ENCODE measurements at regions not wholly inside any gene's neighbourhood (a gene's known extent, or its start where the extent isn't known, plus 50 kb on each side); places are given as distances from the start of the nearest gene placed in this dataset.

- no peaks in the 10 kb centered on the region for H3K9me3 ChIP-seq (ENCODE audit: insufficient read depth, low read length)
- no peak for TF ChIP-seq SUZ12 (IDR thresholded peaks at IDR 0.05; ENCODE audit: extremely low read depth, insufficient read depth, insufficient read length)
- TF ChIP-seq YY1 (IDR thresholded peaks at IDR 0.05; ENCODE audit: insufficient read depth, insufficient read length): no peak
- TF ChIP-seq ZNF274 (IDR thresholded peaks at IDR 0.05; ENCODE audit: low read depth, low read length): no peak
- H3K4me3 ChIP-seq (ENCODE audit: insufficient read length, low read depth): no peak overlapping the region
- H3K4me1 ChIP-seq (ENCODE audit: insufficient read depth, insufficient read length): peaks cover 3% of the 10 kb centered on the region
- H3K9ac ChIP-seq (ENCODE audit: insufficient read length, low read depth): no peak overlapping the region
- H3K27me3 ChIP-seq (ENCODE audit: insufficient read depth, insufficient read length): no peaks in the 10 kb centered on the region
- H3K36me3 ChIP-seq (ENCODE audit: insufficient read depth, insufficient read length, low read length): no peaks in the 10 kb centered on the region
- DNase-seq (ENCODE audit: low read depth, low spot score): no peak
These were observed 195.7 kb upstream of the FANCL start for GRCh38 chr2:58436872-58437271.

DNA sequence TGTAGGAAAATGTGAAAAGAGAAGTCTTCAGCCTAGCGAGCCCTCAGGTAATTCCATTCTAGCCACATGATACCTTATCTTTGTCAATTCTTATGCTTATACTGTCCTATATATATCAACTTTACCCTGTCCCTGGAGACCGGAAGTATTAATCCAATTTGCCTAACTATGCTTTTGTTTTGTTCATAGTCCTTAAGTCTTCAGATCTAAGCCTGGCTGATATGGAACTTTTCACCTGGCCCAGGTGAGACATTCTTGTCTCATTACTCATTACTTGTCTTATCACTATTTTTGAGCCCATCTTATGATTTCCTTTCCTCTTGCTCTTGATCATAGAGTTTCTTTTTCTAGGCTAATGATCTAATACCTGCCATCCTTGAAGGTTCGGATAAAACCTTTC is 194.1 kb upstream of the FANCL start:
- H3K36me3 ChIP-seq (ENCODE audit: insufficient read depth, insufficient read length, low read length): no peaks in the 10 kb centered on the region
- TF ChIP-seq YY1 (IDR thresholded peaks at IDR 0.05; ENCODE audit: insufficient read depth, insufficient read length) (no peak), ZNF274 (IDR thresholded peaks at IDR 0.05; ENCODE audit: low read depth, low read length) (no peak), SUZ12 (IDR thresholded peaks at IDR 0.05; ENCODE audit: extremely low read depth, insufficient read depth, insufficient read length) (no peak)
- no peak for DNase-seq (ENCODE audit: low read depth, low spot score)
- no peak overlapping the region for H3K4me3 ChIP-seq (ENCODE audit: insufficient read length, low read depth)
- peaks cover 3% of the 10 kb centered on the region for H3K4me1 ChIP-seq (ENCODE audit: insufficient read depth, insufficient read length)
- H3K27me3 ChIP-seq (ENCODE audit: insufficient read depth, insufficient read length): no peaks in the 10 kb centered on the region
- H3K9me3 ChIP-seq (ENCODE audit: insufficient read depth, low read length): no peaks in the 10 kb centered on the region
- H3K9ac ChIP-seq (ENCODE audit: insufficient read length, low read depth): no peak overlapping the region

DNA sequence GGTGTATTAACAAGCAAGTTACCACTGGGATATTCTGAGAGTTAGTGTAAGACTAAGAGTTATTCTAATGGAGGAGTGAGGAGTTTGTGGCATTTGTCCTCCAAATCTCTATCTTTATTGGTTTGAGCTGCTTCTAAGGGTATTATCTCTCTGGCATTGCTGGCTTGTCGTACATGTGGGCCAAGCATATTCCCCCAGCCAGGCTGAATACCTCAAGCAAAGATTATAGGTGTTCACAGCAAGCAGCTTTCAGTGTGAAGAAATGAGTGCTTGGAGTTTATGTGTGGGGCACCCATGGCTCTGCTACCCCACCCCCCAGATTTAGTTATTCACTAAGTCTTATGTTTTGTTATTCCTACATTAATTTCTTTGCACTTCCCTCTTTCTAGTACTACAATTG is 193.6 kb upstream of the FANCL start:
- no peaks in the 10 kb centered on the region for H3K36me3 ChIP-seq (ENCODE audit: insufficient read depth, insufficient read length, low read length)
- H3K4me3 ChIP-seq (ENCODE audit: insufficient read length, low read depth): no peak overlapping the region
- H3K9ac ChIP-seq (ENCODE audit: insufficient read length, low read depth): no peak overlapping the region
- no peak for TF ChIP-seq YY1 (IDR thresholded peaks at IDR 0.05; ENCODE audit: insufficient read depth, insufficient read length)
- no peak for TF ChIP-seq ZNF274 (IDR thresholded peaks at IDR 0.05; ENCODE audit: low read depth, low read length)
- no peak for TF ChIP-seq SUZ12 (IDR thresholded peaks at IDR 0.05; ENCODE audit: extremely low read depth, insufficient read depth, insufficient read length)
- DNase-seq (ENCODE audit: low read depth, low spot score): no peak
- no peaks in the 10 kb centered on the region for H3K9me3 ChIP-seq (ENCODE audit: insufficient read depth, low read length)
- H3K27me3 ChIP-seq (ENCODE audit: insufficient read depth, insufficient read length): no peaks in the 10 kb centered on the region
- H3K4me1 ChIP-seq (ENCODE audit: insufficient read depth, insufficient read length): peaks cover 3% of the 10 kb centered on the region

DNA sequence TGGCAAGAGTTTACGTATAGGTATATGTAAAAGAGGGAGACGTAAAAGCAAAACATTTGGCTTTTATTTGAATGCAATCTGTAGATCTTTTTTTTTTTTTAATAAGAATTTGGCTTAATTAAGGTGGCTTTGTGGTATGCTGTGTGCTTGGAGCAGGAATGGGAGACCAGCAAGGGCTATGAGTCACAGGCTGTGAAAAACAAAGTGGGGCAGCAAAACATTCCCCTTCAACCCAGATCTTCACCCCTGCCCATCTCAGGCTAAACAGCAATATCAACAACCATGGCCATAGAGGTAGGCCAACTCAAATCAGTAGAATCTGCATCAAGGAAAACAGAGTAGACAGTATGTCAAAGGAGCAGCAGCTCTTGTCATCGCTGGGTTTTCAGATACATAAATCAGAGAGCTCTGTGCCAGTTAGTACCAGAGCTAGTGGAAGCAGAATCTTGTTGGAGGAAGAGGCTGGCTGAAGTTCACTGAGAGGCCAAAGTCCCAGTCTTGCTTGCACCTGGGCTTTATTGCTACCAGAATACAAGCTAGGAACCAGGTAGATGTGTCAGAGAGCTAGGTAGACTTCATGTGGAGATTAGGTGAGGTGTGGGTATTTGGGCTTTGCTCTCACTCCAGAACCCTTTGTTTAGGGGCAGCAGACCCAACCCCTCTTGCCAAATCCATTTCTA is 191.5 kb upstream of the FANCL start:
- H3K27me3 ChIP-seq (ENCODE audit: insufficient read depth, insufficient read length): no peaks in the 10 kb centered on the region
- no peak overlapping the region for H3K4me3 ChIP-seq (ENCODE audit: insufficient read length, low read depth)
- TF ChIP-seq YY1 (IDR thresholded peaks at IDR 0.05; ENCODE audit: insufficient read depth, insufficient read length) (no peak), ZNF274 (IDR thresholded peaks at IDR 0.05; ENCODE audit: low read depth, low read length) (no peak), SUZ12 (IDR thresholded peaks at IDR 0.05; ENCODE audit: extremely low read depth, insufficient read depth, insufficient read length) (no peak)
- no peak overlapping the region for H3K9ac ChIP-seq (ENCODE audit: insufficient read length, low read depth)
- H3K4me1 ChIP-seq (ENCODE audit: insufficient read depth, insufficient read length): peaks cover 3% of the 10 kb centered on the region
- peak; percentile 5 for DNase-seq (ENCODE audit: low read depth, low spot score)
- no peaks in the 10 kb centered on the region for H3K9me3 ChIP-seq (ENCODE audit: insufficient read depth, low read length)
- no peaks in the 10 kb centered on the region for H3K36me3 ChIP-seq (ENCODE audit: insufficient read depth, insufficient read length, low read length)

DNA sequence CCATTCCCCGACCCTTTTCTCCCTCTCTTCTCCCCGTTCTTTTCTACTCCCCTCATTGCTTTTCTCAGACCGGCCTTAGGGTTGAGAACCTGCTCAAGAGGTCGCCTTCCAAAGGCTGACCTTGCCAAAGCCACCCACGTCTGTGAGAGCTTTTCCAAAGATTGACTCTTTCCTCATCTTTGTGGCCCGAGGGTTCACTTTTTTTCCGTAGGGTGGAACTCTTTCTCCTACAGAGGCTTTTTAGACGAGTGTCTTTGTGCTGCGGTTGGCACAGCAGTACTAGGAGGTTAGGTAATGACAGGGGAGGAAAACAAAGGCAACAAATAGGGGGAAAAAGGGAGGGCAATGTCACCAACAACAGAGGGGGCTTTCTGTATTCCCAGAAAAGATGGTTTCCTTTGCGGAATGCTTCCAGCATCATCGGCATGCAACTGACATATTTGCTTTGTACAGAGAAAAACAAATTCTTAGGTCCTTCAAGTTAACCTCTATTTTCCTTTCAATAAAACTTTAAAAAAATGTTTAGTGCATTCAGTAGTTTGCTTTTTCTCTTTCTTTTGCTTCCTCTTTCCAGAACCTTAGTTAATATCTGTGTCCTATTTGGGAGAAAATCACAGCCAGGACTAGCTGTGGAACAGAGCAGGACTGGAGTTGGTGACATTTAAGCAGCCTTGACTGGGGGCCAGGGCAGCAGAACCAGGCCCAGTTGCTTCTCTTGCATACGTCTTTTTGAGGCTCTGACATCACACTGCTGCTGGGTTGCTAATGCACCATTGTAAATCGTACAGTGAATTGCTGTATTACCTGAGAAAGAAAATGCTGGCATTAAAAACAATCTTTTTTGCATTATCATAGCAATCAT is 188.1 kb upstream of the FANCL start:
- DNase-seq (ENCODE audit: low read depth, low spot score): peak; percentile 16
- peaks cover 3% of the 10 kb centered on the region for H3K4me1 ChIP-seq (ENCODE audit: insufficient read depth, insufficient read length)
- no peaks in the 10 kb centered on the region for H3K9me3 ChIP-seq (ENCODE audit: insufficient read depth, low read length)
- no peak for TF ChIP-seq ZNF274 (IDR thresholded peaks at IDR 0.05; ENCODE audit: low read depth, low read length)
- no peak for TF ChIP-seq YY1 (IDR thresholded peaks at IDR 0.05; ENCODE audit: insufficient read depth, insufficient read length)
- no peak for TF ChIP-seq SUZ12 (IDR thresholded peaks at IDR 0.05; ENCODE audit: extremely low read depth, insufficient read depth, insufficient read length)
- no peaks in the 10 kb centered on the region for H3K36me3 ChIP-seq (ENCODE audit: insufficient read depth, insufficient read length, low read length)
- H3K4me3 ChIP-seq (ENCODE audit: insufficient read length, low read depth): peak overlapping the region; percentile 50
- no peaks in the 10 kb centered on the region for H3K27me3 ChIP-seq (ENCODE audit: insufficient read depth, insufficient read length)
- H3K9ac ChIP-seq (ENCODE audit: insufficient read length, low read depth): peak overlapping the region; percentile 76

DNA sequence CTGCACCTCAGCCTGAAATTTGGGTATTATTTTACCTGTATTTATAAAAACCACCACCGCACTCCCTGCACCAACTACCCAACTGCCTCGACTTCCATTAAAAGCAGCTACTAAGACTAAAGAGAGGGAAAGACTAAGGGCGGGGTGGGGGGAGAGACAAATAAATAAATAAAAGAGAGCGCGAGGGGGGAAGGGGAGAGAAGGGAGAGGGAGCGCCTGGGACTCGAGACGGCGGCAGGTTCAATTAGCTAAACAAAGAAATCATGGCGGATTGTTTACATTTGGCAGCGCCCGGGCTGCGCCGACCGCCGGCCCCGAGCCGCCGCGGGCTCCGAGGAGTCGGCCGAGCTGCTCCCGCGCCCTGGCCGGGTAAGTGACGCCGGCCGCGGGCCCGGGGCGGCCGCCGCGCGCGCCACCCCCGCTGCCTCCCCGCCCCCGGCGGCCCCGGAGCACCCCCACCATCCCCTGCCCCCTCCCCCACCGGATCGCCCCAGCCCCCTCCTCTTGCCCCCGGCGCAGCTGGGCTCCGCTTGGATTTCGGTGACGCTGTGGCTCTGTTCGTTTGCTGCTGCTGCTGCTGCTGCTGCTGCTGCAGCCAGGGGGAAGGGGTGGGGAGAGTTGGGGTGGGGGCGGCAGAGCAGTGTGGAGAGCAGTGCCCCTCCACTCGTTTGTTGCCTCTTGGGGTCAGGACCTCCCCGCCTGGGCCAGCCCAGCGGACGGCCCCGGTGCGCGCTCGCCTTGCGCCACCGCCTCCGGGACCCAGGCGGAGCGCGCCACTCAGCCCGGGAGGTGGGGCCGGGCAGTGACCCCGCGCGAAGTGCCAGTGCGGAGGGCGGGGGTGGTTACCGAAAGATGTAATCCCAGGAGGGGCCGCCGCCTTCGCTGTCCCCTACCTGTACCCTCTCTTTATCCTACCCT is 187.2 kb upstream of the FANCL start:
- peak; percentile 47 for DNase-seq (ENCODE audit: low read depth, low spot score)

More for the DNA sequence above, 187.2 kb upstream of the FANCL start:
- Histone ChIP-seq H3K4me3 (ENCODE audit: insufficient read length, low read depth) (peak overlapping the region; percentile 60), H3K27me3 (ENCODE audit: insufficient read depth, insufficient read length) (no peaks in the 10 kb centered on the region), H3K4me1 (ENCODE audit: insufficient read depth, insufficient read length) (peaks cover 3% of the 10 kb centered on the region), H3K9ac (ENCODE audit: insufficient read length, low read depth) (peak overlapping the region; percentile 86), H3K9me3 (ENCODE audit: insufficient read depth, low read length) (no peaks in the 10 kb centered on the region), H3K36me3 (ENCODE audit: insufficient read depth, insufficient read length, low read length) (no peaks in the 10 kb centered on the region)
- no peak for TF ChIP-seq SUZ12 (IDR thresholded peaks at IDR 0.05; ENCODE audit: extremely low read depth, insufficient read depth, insufficient read length)
- TF ChIP-seq YY1 (IDR thresholded peaks at IDR 0.05; ENCODE audit: insufficient read depth, insufficient read length): peak; percentile 48
